HEK293 (cell line): ENCODE measurements at regions not wholly inside any gene's neighbourhood (a gene's known extent, or its start where the extent isn't known, plus 50 kb on each side); places are given as distances from the start of the nearest gene placed in this dataset.

ENCODE experiments used
- CTCF ChIA-PET: fragments of 350-600 bp; formaldehyde crosslinking; extraction: SDS; loops from one replicate; lab custom pipeline; 2021; ENCODE audit warnings: antibody characterized with exemption; lab: Yijun Ruan, JAX
- POLR2A ChIA-PET: fragments of 300-600 bp; formaldehyde crosslinking; extraction: SDS; loops from one replicate; lab custom pipeline; 2020; ENCODE audit warnings: antibody characterized with exemption, inconsistent platforms; lab: Yijun Ruan, JAX
- H3K27ac ChIP-seq: fragments of 200-500 bp; sonication (Bioruptor generic); 2 replicates; pipeline ENCODE4 v1.5.1; 2014; ENCODE audit warnings: low read depth, low read length, control low read depth, inconsistent platforms; ENCODE audit errors: extremely low read depth
- H3K36me3 ChIP-seq, 2 experiments: fragments of 200-500 bp in 1 of 2; sonication (Bioruptor generic) in 1 of 2; 1 replicate in 1 of 2; 2 replicates in 1 of 2; pipeline ENCODE4 v1.5.1; 2014 to 2017; ENCODE audit warnings: inconsistent platforms in 2 of 2, low read length in 2 of 2; ENCODE audit not compliant: control insufficient read depth in 2 of 2, insufficient read depth in 1 of 2
- H3K4me1 ChIP-seq: fragments of 200-500 bp; sonication (Bioruptor generic); 2 replicates; pipeline ENCODE4 v1.5.1; 2014; ENCODE audit warnings: mild to moderate bottlenecking, low read length, inconsistent platforms; ENCODE audit not compliant: control insufficient read depth, insufficient read depth
- H3K4me3 ChIP-seq: 2 replicates; pipeline ENCODE4 v1.5.1; 2011; ENCODE audit warnings: low read depth, mild to moderate bottlenecking, control low read depth, low read length, moderate library complexity
- H3K9me3 ChIP-seq: fragments of 200-500 bp; sonication (Bioruptor generic); 2 replicates; pipeline ENCODE4 v1.5.1; 2014; ENCODE audit warnings: low read depth, low read length, inconsistent platforms; ENCODE audit not compliant: control insufficient read depth, insufficient read depth
- GFI1B ChIP-seq: fragments of 450-650 bp; formaldehyde crosslinking; IDR thresholded peaks from 2 replicates; pipeline ENCODE4 v1.5.1; 2016; ENCODE audit warnings: missing biosample characterization, missing genetic modification characterization
- KLF10 ChIP-seq: fragments of 450-650 bp; IDR thresholded peaks from 2 replicates; pipeline ENCODE4 v1.5.1; 2018; ENCODE audit warnings: missing biosample characterization, mild to moderate bottlenecking, missing genetic modification characterization
- OVOL3 ChIP-seq: fragments of 450-650 bp; formaldehyde crosslinking; IDR thresholded peaks from 2 replicates; pipeline ENCODE4 v1.5.1; 2016; ENCODE audit warnings: missing biosample characterization, missing genetic modification characterization
- REST ChIP-seq: fragments of 450-650 bp; formaldehyde crosslinking; IDR thresholded peaks from 2 replicates; pipeline ENCODE4 v1.5.1; 2016; ENCODE audit warnings: missing biosample characterization, missing genetic modification characterization
- SETDB1 ChIP-seq: IDR thresholded peaks from one replicate; pipeline ENCODE4 v1.6.1; 2017; ENCODE audit warnings: mild to moderate bottlenecking, low read length, moderate library complexity, mixed read lengths; ENCODE audit not compliant: insufficient read length
- TSHZ1 ChIP-seq: fragments of 450-650 bp; formaldehyde crosslinking; IDR thresholded peaks from 2 replicates; pipeline ENCODE4 v1.5.1; 2016; ENCODE audit warnings: missing biosample characterization, missing genetic modification characterization, borderline replicate concordance
- ZBTB20 ChIP-seq: fragments of 450-650 bp; formaldehyde crosslinking; IDR thresholded peaks from 2 replicates; pipeline ENCODE4 v1.5.1; 2016; ENCODE audit warnings: missing biosample characterization, missing genetic modification characterization
- ZBTB44 ChIP-seq: fragments of 450-650 bp; IDR thresholded peaks from 2 replicates; pipeline ENCODE4 v1.5.1; 2018; ENCODE audit warnings: missing biosample characterization, mild to moderate bottlenecking, missing genetic modification characterization
- ZNF138 ChIP-seq: fragments of 450-650 bp; formaldehyde crosslinking; IDR thresholded peaks from 2 replicates; pipeline ENCODE4 v1.5.1; 2016; ENCODE audit warnings: missing biosample characterization, missing genetic modification characterization, borderline replicate concordance
- ZNF146 ChIP-seq: fragments of 450-650 bp; formaldehyde crosslinking; IDR thresholded peaks from 2 replicates; pipeline ENCODE4 v1.5.1; 2016; ENCODE audit warnings: missing biosample characterization, missing genetic modification characterization
- ZNF184 ChIP-seq: fragments of 450-650 bp; IDR thresholded peaks from 2 replicates; pipeline ENCODE4 v1.5.1; 2018; ENCODE audit warnings: missing biosample characterization, mild to moderate bottlenecking, missing genetic modification characterization
- ZNF248 ChIP-seq: fragments of 450-650 bp; formaldehyde crosslinking; IDR thresholded peaks from 2 replicates; pipeline ENCODE4 v1.5.1; 2017; ENCODE audit warnings: missing biosample characterization, missing genetic modification characterization
- ZNF398 ChIP-seq: fragments of 450-650 bp; formaldehyde crosslinking; IDR thresholded peaks from 2 replicates; pipeline ENCODE4 v1.5.1; 2017; ENCODE audit warnings: missing biosample characterization, missing genetic modification characterization
- ZNF48 ChIP-seq: fragments of 450-650 bp; formaldehyde crosslinking; IDR thresholded peaks from 2 replicates; pipeline ENCODE4 v1.5.1; 2016; ENCODE audit warnings: missing biosample characterization, missing genetic modification characterization
- ZNF501 ChIP-seq: fragments of 450-650 bp; formaldehyde crosslinking; IDR thresholded peaks from 2 replicates; pipeline ENCODE4 v1.5.1; 2016; ENCODE audit warnings: missing biosample characterization, missing genetic modification characterization
- ZNF510 ChIP-seq: fragments of 450-650 bp; formaldehyde crosslinking; IDR thresholded peaks from 2 replicates; pipeline ENCODE4 v1.5.1; 2018; ENCODE audit warnings: mild to moderate bottlenecking, missing genetic modification characterization, missing biosample characterization; ENCODE audit not compliant: insufficient replicate concordance
- ZNF521 ChIP-seq: fragments of 450-650 bp; formaldehyde crosslinking; IDR thresholded peaks from 2 replicates; pipeline ENCODE4 v1.5.1; 2017; ENCODE audit warnings: missing biosample characterization, mild to moderate bottlenecking, missing genetic modification characterization
- ZNF544 ChIP-seq: fragments of 450-650 bp; formaldehyde crosslinking; IDR thresholded peaks from 2 replicates; pipeline ENCODE4 v1.5.0; 2017; ENCODE audit warnings: missing biosample characterization, missing genetic modification characterization
- ZNF621 ChIP-seq: fragments of 450-650 bp; formaldehyde crosslinking; IDR thresholded peaks from 2 replicates; pipeline ENCODE4 v1.5.1; 2017; ENCODE audit warnings: missing biosample characterization, missing genetic modification characterization
- ZNF623 ChIP-seq: fragments of 450-650 bp; formaldehyde crosslinking; IDR thresholded peaks from 2 replicates; pipeline ENCODE4 v1.5.1; 2016; ENCODE audit warnings: missing biosample characterization, missing genetic modification characterization
- ZNF658 ChIP-seq: fragments of 450-650 bp; formaldehyde crosslinking; IDR thresholded peaks from 2 replicates; pipeline ENCODE4; 2016; ENCODE audit warnings: missing biosample characterization, missing genetic modification characterization
- ZNF76 ChIP-seq: fragments of 450-650 bp; formaldehyde crosslinking; IDR thresholded peaks from 2 replicates; pipeline ENCODE4; 2016; ENCODE audit warnings: low read depth, missing biosample characterization, missing genetic modification characterization, borderline replicate concordance

GRCh38 chr4:122218762-122219161 is 66.6 kb downstream of the BLTP1 start:
- Histone ChIP-seq H3K27ac (no peak overlapping the region), H3K4me3 (no peak overlapping the region), H3K4me1 (no peaks in the 10 kb centered on the region; the same call in 1 of the 2 replicates), H3K36me3 (peaks cover 0 to 12% of the 10 kb centered on the region in 2 experiments; a peak in 1 of 3 replicates)
- no peak for TF ChIP-seq ZNF184 (tag by site-specific recombination)
- TF ChIP-seq ZBTB44 (tag by site-specific recombination): no peak
- TF ChIP-seq KLF10 (tag by site-specific recombination): no peak
- TF ChIP-seq ZNF510 (tag by site-specific recombination): no peak
- TF ChIP-seq ZNF48 (tag by site-specific recombination): no peak
- TF ChIP-seq ZNF621: no peak
- no peak for TF ChIP-seq OVOL3 (tag by site-specific recombination)
- no peak for TF ChIP-seq ZNF248 (tag by site-specific recombination)
- no peak for TF ChIP-seq ZNF146 (tag by site-specific recombination)
- TF ChIP-seq ZNF398 (tag by site-specific recombination): no peak
- TF ChIP-seq, all 188 proteins: peak for 0
- H3K9me3 ChIP-seq: no peaks in the 10 kb centered on the region
- ChIA-PET CTCF (interaction anchor here (0.9 kb wide), 1 partner anchor 318 kb away, joined by 4 read pairs; no protein-coding TSS in a partner anchor), POLR2A (no interaction called here)

GRCh38 chr4:122219356-122219755 is 67.2 kb downstream of the BLTP1 start:
- CTCF ChIA-PET: no interaction called here
- Histone ChIP-seq H3K36me3 (peaks cover 0 to 12% of the 10 kb centered on the region in 2 experiments; a peak in 1 of 3 replicates), H3K27ac (no peak overlapping the region), H3K4me3 (no peak overlapping the region), H3K4me1 (no peaks in the 10 kb centered on the region; the same call in 1 of the 2 replicates), H3K9me3 (no peaks in the 10 kb centered on the region)
- POLR2A ChIA-PET: no interaction called here
- no peak for TF ChIP-seq ZNF521 (tag by site-specific recombination)
- no peak for TF ChIP-seq ZBTB20 (tag by site-specific recombination)
- no peak for TF ChIP-seq ZNF623 (tag by site-specific recombination)
- TF ChIP-seq ZNF544 (tag by site-specific recombination): no peak
- no peak for TF ChIP-seq ZNF658 (tag by site-specific recombination)

GRCh38 chr4:122221322-122221721 is 69.2 kb downstream of the BLTP1 start:
- Histone ChIP-seq H3K36me3 (peaks cover 3 to 18% of the 10 kb centered on the region in 2 experiments; a peak in 2 of 3 replicates), H3K9me3 (no peaks in the 10 kb centered on the region), H3K27ac (no peak overlapping the region), H3K4me1 (no peaks in the 10 kb centered on the region; the same call in 1 of the 2 replicates), H3K4me3 (no peak overlapping the region)
- POLR2A ChIA-PET: no interaction called here
- CTCF ChIA-PET: interaction anchor here (0.6 kb wide), 2 partner anchors 10 to 71 kb away, joined by 3 to 4 read pairs; no protein-coding TSS in a partner anchor
- no peak for TF ChIP-seq GFI1B (tag by site-specific recombination)
- no peak for TF ChIP-seq TSHZ1 (tag by site-specific recombination)
- TF ChIP-seq ZNF138 (tag by site-specific recombination): no peak
- no peak for TF ChIP-seq ZNF501 (tag by site-specific recombination)
- no peak for TF ChIP-seq ZNF76 (tag by site-specific recombination)
- no peak for TF ChIP-seq REST
- TF ChIP-seq SETDB1: no peak
